Transverse colon (tissue), 3 donors: ENCODE measurements at regions not wholly inside any gene's neighbourhood (a gene's known extent, or its start where the extent isn't known, plus 50 kb on each side); places are given as distances from the start of the nearest gene placed in this dataset.

Source experiments
- EP300 ChIP-seq: sonication (generic); formaldehyde crosslinking; IDR thresholded peaks from one replicate; pipeline ENCODE4 v1.6.1; 2017; ENCODE audit warnings: antibody characterized with exemption, low read depth
- POLR2A ChIP-seq: fragments of 450-650 bp; IDR thresholded peaks from one replicate; pipeline ENCODE4 v1.6.1; 2016; ENCODE audit warnings: antibody characterized with exemption, mild to moderate bottlenecking, moderate library complexity
- TF ChIP-seq, protein P1 (sequence below), 5 experiments: fragments of 200-600 bp in 3 of 5; fragments of 450-650 bp in 2 of 5; sonication (generic) in 3 of 5; IDR thresholded peaks; 1 replicate in 2 of 5; 2 replicates in 3 of 5; pipeline ENCODE4 v1.5.1; 2016 to 2017; ENCODE audit warnings: antibody characterized with exemption in 5 of 5, inconsistent platforms in 3 of 5, mild to moderate bottlenecking in 2 of 5, moderate library complexity in 1 of 5

DNA sequence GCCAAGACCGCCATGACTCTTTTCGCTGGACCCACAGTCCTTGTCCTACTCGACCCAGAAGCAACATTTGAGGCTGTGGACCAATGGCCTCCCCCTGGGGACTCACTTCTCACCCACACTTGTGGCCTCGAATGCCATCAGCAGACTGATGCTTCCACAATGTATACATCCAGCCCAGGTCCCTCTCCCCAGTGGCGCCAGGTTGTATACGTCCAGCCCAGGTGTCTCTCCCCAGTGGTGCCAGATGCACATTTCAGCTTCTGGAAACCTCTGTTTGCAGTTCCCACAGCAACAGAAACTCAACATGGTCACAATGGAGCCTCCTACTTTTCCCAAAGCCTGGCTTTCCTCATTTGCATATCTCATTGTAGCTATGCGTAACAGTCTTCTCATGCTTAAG, 210.5 kb upstream of the RNF32 start:
- TF ChIP-seq POLR2A (no peak), EP300 (no peak)
- TF ChIP-seq, protein P1, sequence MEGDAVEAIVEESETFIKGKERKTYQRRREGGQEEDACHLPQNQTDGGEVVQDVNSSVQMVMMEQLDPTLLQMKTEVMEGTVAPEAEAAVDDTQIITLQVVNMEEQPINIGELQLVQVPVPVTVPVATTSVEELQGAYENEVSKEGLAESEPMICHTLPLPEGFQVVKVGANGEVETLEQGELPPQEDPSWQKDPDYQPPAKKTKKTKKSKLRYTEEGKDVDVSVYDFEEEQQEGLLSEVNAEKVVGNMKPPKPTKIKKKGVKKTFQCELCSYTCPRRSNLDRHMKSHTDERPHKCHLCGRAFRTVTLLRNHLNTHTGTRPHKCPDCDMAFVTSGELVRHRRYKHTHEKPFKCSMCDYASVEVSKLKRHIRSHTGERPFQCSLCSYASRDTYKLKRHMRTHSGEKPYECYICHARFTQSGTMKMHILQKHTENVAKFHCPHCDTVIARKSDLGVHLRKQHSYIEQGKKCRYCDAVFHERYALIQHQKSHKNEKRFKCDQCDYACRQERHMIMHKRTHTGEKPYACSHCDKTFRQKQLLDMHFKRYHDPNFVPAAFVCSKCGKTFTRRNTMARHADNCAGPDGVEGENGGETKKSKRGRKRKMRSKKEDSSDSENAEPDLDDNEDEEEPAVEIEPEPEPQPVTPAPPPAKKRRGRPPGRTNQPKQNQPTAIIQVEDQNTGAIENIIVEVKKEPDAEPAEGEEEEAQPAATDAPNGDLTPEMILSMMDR (IDR thresholded peaks at IDR 0.05) = no peak
